MM.1S (cell line): ENCODE measurements at regions not wholly inside any gene's neighbourhood (a gene's known extent, or its start where the extent isn't known, plus 50 kb on each side); places are given as distances from the start of the nearest gene placed in this dataset.

Experiments
- EZH2 ChIP-seq: fragments of 300-600 bp; sonication (generic); optimal IDR thresholded peaks from 2 replicates; pipeline ENCODE3; 2017; ENCODE audit warnings: low read depth, mild to moderate bottlenecking, antibody characterized with exemption, low read length, mixed read lengths
- TF ChIP-seq, protein P1 (sequence below): fragments of 300-600 bp; sonication (generic); IDR thresholded peaks from 2 replicates; pipeline ENCODE4 v1.5.1; 2016; ENCODE audit warnings: antibody characterized with exemption, low read length, mixed read lengths

DNA sequence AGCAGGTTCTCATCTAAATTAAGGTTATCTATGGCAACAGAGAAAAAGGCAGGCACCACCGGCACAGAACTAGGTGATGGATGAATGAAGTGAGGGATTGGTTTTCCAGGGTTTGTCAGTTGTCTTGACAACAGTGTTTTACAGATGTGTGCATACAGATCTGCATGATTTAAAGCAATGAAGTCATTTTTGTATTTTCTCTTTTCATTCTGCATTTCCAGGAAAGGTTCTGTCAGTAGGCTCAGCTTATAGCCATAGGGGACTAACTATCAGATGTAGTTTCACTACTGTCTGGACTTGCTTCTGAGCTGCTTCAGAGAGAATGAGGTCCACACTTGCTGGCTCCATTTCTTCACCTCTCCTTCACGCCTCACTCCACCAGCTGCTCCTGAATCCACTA, 98.2 kb upstream of the LMO4 start:
- TF ChIP-seq, protein P1, sequence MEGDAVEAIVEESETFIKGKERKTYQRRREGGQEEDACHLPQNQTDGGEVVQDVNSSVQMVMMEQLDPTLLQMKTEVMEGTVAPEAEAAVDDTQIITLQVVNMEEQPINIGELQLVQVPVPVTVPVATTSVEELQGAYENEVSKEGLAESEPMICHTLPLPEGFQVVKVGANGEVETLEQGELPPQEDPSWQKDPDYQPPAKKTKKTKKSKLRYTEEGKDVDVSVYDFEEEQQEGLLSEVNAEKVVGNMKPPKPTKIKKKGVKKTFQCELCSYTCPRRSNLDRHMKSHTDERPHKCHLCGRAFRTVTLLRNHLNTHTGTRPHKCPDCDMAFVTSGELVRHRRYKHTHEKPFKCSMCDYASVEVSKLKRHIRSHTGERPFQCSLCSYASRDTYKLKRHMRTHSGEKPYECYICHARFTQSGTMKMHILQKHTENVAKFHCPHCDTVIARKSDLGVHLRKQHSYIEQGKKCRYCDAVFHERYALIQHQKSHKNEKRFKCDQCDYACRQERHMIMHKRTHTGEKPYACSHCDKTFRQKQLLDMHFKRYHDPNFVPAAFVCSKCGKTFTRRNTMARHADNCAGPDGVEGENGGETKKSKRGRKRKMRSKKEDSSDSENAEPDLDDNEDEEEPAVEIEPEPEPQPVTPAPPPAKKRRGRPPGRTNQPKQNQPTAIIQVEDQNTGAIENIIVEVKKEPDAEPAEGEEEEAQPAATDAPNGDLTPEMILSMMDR, result no peak
- TF ChIP-seq EZH2, result no peak
